Activated CD4-positive, alpha-beta T cell treated with anti-CD3 and anti-CD28 coated beads, Interleukin-10, Interleukin-2, amounts not matched to agents 100 ng/mL and 50 ng/mL, durations not matched to agents 16 hours and 8 hours (primary cell): ENCODE measurements at regions not wholly inside any gene's neighbourhood (a gene's known extent, or its start where the extent isn't known, plus 50 kb on each side); places are given as distances from the start of the nearest gene placed in this dataset.
"Not testable (repeated sequence)": the region's sequence is repeated elsewhere in the genome, so short reads cannot be mapped to it uniquely, and the experiment has no call there.

Experiments
- DNase-seq: peaks from one replicate; pipeline ENCODE4 v3.0.0-alpha.2; 2020

- not testable (repeated sequence) for DNase-seq
These were observed 74.2 kb upstream of the CTBP2 start for GRCh38 chr10:125234576-125234975.

- no peak for DNase-seq
These were observed 73.4 kb upstream of the CTBP2 start for GRCh38 chr10:125233726-125234125.

GRCh38 chr10:125232841-125233240 is 72.5 kb upstream of the CTBP2 start:
- DNase-seq = no peak

GRCh38 chr10:125231813-125232475 is 71.6 kb upstream of the CTBP2 start:
- DNase-seq = no peak

GRCh38 chr10:125231116-125231812 is 70.9 kb upstream of the CTBP2 start:
- no peak for DNase-seq

GRCh38 chr10:125230251-125230650 is 69.9 kb upstream of the CTBP2 start:
- no peak for DNase-seq

GRCh38 chr10:125228245-125228940 is 68.0 kb upstream of the CTBP2 start:
- not testable (repeated sequence) for DNase-seq

- DNase-seq = no peak
These were observed 67.2 kb upstream of the CTBP2 start for GRCh38 chr10:125227546-125227945.

- DNase-seq = no peak
These were observed 66.5 kb upstream of the CTBP2 start for GRCh38 chr10:125226823-125227222.

GRCh38 chr10:125226005-125226404 is 65.6 kb upstream of the CTBP2 start:
- no peak for DNase-seq

- no peak for DNase-seq
These were observed 64.7 kb upstream of the CTBP2 start for GRCh38 chr10:125225051-125225450.

GRCh38 chr10:125222515-125223308 is 62.3 kb upstream of the CTBP2 start:
- DNase-seq = no peak

- DNase-seq = no peak
These were observed 61.4 kb upstream of the CTBP2 start for GRCh38 chr10:125221716-125222115.

- DNase-seq = no peak
These were observed 59.4 kb upstream of the CTBP2 start for GRCh38 chr10:125219776-125220175.

GRCh38 chr10:125218967-125219366 is 58.6 kb upstream of the CTBP2 start:
- DNase-seq = no peak

- DNase-seq = no peak
These were observed 57.8 kb upstream of the CTBP2 start for GRCh38 chr10:125217990-125218675.

GRCh38 chr10:125216861-125217260 is 56.5 kb upstream of the CTBP2 start:
- no peak for DNase-seq

GRCh38 chr10:125216309-125216708 is 55.9 kb upstream of the CTBP2 start:
- DNase-seq = no peak

GRCh38 chr10:125214283-125214570 is 53.9 kb upstream of the CTBP2 start:
- DNase-seq = no peak

GRCh38 chr10:125213541-125214282 is 53.3 kb upstream of the CTBP2 start:
- DNase-seq = no peak

GRCh38 chr10:125212150-125212809 is 51.9 kb upstream of the CTBP2 start:
- no peak for DNase-seq
